ENCODE measurements at regions not wholly inside any gene's neighbourhood (a gene's known extent, or its start where the extent isn't known, plus 50 kb on each side); places are given as distances from the start of the nearest gene placed in this dataset.

- Mint-ChIP-seq H3K27ac (ENCODE audit: unreplicated experiment) (no peak overlapping the region), H3K4me1 (ENCODE audit: low read depth, unreplicated experiment) (no peaks in the 10 kb centered on the region), H3K36me3 (ENCODE audit: insufficient read depth, unreplicated experiment) (no peaks in the 10 kb centered on the region), H3K4me3 (ENCODE audit: unreplicated experiment) (no peak overlapping the region), H3K9me3 (ENCODE audit: unreplicated experiment) (no peaks in the 10 kb centered on the region), H3K27me3 (ENCODE audit: insufficient read depth, unreplicated experiment) (no peaks in the 10 kb centered on the region)
- Histone ChIP-seq H3K36me3 (ENCODE audit: control insufficient read depth, insufficient read depth, low read length) (no peaks in the 10 kb centered on the region), H3K4me3 (ENCODE audit: low read depth, low read length) (no peak overlapping the region), H3K9me3 (no peaks in the 10 kb centered on the region), H3K4me1 (no peaks in the 10 kb centered on the region), H3K27me3 (replicated peaks; ENCODE audit: control insufficient read depth, insufficient read depth, low read length) (no peaks in the 10 kb centered on the region)
- DNase-seq = no peak
- BruUV-seq (replicated peaks) = no TSS peak
- no peak for TF ChIP-seq CTCF (IDR thresholded peaks at IDR 0.05; ENCODE audit: insufficient read depth in 1 of 2, low read depth in 1 of 2, low read length in 1 of 2, severe bottlenecking in 1 of 2, unreplicated experiment in 1 of 2)
- intact Hi-C loops (cut with micrococcal nuclease; ENCODE audit: unreplicated experiment) = no loop called here
- ChIA-PET CTCF (no interaction called here), POLR2A (no interaction called here)
Measured at GRCh38 chr9:108016446-108016845, 526.9 kb upstream of the KLF4 start.

- intact Hi-C loops (cut with micrococcal nuclease; ENCODE audit: unreplicated experiment) = no loop called here
- BruUV-seq (replicated peaks) = no TSS peak
- TF ChIP-seq CTCF (IDR thresholded peaks at IDR 0.05; ENCODE audit: insufficient read depth in 1 of 2, low read depth in 1 of 2, low read length in 1 of 2, severe bottlenecking in 1 of 2, unreplicated experiment in 1 of 2) = no peak
Measured at GRCh38 chr9:108015690-108016089, 526.1 kb upstream of the KLF4 start.

GRCh38 chr9:108014353-108014752, 524.8 kb upstream of the KLF4 start:
- H3K27me3 ChIP-seq (replicated peaks; ENCODE audit: control insufficient read depth, insufficient read depth, low read length) = no peaks in the 10 kb centered on the region
- H3K36me3 ChIP-seq (ENCODE audit: control insufficient read depth, insufficient read depth, low read length) = no peaks in the 10 kb centered on the region
- no peaks in the 10 kb centered on the region for H3K27me3 Mint-ChIP-seq (ENCODE audit: insufficient read depth, unreplicated experiment)
- DNase-seq = no peak
- H3K36me3 Mint-ChIP-seq (ENCODE audit: insufficient read depth, unreplicated experiment) = no peaks in the 10 kb centered on the region
- no peak overlapping the region for H3K4me3 ChIP-seq (ENCODE audit: low read depth, low read length)
- no TSS peak for BruUV-seq (replicated peaks)
- ChIA-PET CTCF (no interaction called here), POLR2A (no interaction called here)
- no peaks in the 10 kb centered on the region for H3K9me3 ChIP-seq
- H3K9me3 Mint-ChIP-seq (ENCODE audit: unreplicated experiment) = no peaks in the 10 kb centered on the region
- TF ChIP-seq CTCF (IDR thresholded peaks at IDR 0.05; ENCODE audit: insufficient read depth in 1 of 2, low read depth in 1 of 2, low read length in 1 of 2, severe bottlenecking in 1 of 2, unreplicated experiment in 1 of 2) = no peak
- H3K4me3 Mint-ChIP-seq (ENCODE audit: unreplicated experiment) = no peak overlapping the region
- H3K4me1 Mint-ChIP-seq (ENCODE audit: low read depth, unreplicated experiment) = no peaks in the 10 kb centered on the region
- H3K27ac Mint-ChIP-seq (ENCODE audit: unreplicated experiment) = no peak overlapping the region
- intact Hi-C loops (cut with micrococcal nuclease; ENCODE audit: unreplicated experiment) = no loop called here
- no peaks in the 10 kb centered on the region for H3K4me1 ChIP-seq

More at GRCh38 chr9:108015690-108016089, 526.1 kb upstream of the KLF4 start:
- Mint-ChIP-seq H3K36me3 (ENCODE audit: insufficient read depth, unreplicated experiment) (no peaks in the 10 kb centered on the region), H3K27ac (ENCODE audit: unreplicated experiment) (no peak overlapping the region), H3K4me1 (ENCODE audit: low read depth, unreplicated experiment) (no peaks in the 10 kb centered on the region), H3K9me3 (ENCODE audit: unreplicated experiment) (no peaks in the 10 kb centered on the region), H3K27me3 (ENCODE audit: insufficient read depth, unreplicated experiment) (no peaks in the 10 kb centered on the region), H3K4me3 (ENCODE audit: unreplicated experiment) (no peak overlapping the region)
- ChIA-PET POLR2A (no interaction called here), CTCF (interaction anchor here (0.7 kb wide), 1 partner anchor 1558 kb away, joined by 8 read pairs; no protein-coding TSS in a partner anchor)
- Histone ChIP-seq H3K9me3 (no peaks in the 10 kb centered on the region), H3K27me3 (replicated peaks; ENCODE audit: control insufficient read depth, insufficient read depth, low read length) (no peaks in the 10 kb centered on the region), H3K4me1 (no peaks in the 10 kb centered on the region), H3K4me3 (ENCODE audit: low read depth, low read length) (no peak overlapping the region), H3K36me3 (ENCODE audit: control insufficient read depth, insufficient read depth, low read length) (no peaks in the 10 kb centered on the region)
- DNase-seq = no peak

Measured in Caco-2 (cell line).